Peyer's patch (tissue), 4 donors: ENCODE measurements at regions not wholly inside any gene's neighbourhood (a gene's known extent, or its start where the extent isn't known, plus 50 kb on each side); places are given as distances from the start of the nearest gene placed in this dataset.

Experiments
- CTCF ChIP-seq, 6 experiments: fragments of 450-650 bp in 4 of 6; fragments of 200-600 bp in 2 of 6; sonication (generic) in 1 of 6; IDR thresholded peaks; one replicate each; pipeline ENCODE4 v1.5.1; 2017 to 2019; ENCODE audit warnings: antibody characterized with exemption in 6 of 6, mild to moderate bottlenecking in 3 of 6, moderate library complexity in 1 of 6
- POLR2A ChIP-seq, 2 donors: fragments of 450-650 bp; IDR thresholded peaks; one replicate each; pipeline ENCODE4 v1.5.1; 2017; ENCODE audit warnings: antibody characterized with exemption in 2 of 2, mild to moderate bottlenecking in 2 of 2, moderate library complexity in 2 of 2

DNA sequence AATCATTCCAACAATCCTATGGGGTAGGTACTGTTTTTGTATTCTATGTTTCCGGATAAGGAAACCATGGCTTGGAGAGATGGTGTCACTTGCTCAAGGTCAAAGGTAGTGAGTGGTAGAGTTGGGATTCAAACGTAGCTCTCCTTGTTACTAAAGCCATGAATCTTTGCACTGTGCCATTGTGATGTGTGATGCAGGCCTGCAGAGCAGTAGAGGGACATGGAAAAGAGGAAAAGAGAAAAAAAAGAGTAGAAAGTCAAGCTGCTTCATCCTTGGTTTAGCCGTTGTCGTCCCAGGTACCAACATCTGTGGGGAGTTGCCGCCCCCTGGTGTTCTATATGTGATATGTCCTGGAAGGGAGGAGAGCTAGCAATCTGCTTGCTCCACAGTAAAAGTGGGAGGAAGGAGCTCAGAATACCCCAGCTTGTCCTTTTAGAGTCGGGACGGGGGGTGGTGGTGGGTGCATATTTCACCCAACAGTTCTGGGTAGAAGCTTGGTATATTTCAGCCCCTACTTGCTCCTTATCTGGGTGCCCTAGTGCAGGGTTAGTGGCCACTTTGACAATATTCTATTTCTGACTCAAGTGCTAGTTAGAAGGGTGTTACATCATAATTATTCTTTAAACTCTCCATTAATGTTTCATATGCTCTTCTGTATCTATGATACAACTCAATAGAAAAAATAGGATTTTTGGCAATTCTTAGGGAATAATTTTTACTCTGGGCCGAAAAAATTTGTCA is 98.4 kb downstream of the EBNA1BP2 start:
- no peak for TF ChIP-seq POLR2A (IDR thresholded peaks at IDR 0.05)
- TF ChIP-seq CTCF (IDR thresholded peaks at IDR 0.05): peak; percentile 69 to 96 (median 90)
